ENCODE measurements at regions not wholly inside any gene's neighbourhood (a gene's known extent, or its start where the extent isn't known, plus 50 kb on each side); places are given as distances from the start of the nearest gene placed in this dataset.

DNA sequence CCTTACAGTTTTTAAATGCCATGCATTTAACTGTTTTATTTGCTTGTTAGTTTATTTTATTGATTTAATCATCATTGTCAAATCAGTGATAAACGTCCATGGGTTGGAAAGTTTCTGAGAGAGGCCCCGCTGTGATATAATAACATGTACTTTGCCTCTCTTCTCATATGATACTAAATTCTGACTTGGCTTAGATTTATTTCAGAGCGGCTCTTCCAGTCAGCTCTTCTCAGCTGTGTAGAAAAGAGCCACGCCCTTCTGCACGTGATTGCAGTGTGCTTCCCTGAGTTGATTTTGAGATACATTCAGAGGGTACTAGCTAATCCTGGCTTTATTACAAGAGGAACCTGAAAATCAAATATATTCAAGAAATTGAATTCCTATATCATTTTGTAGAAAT is 218.6 kb downstream of the KCNE4 start:
- TF ChIP-seq, protein P1, sequence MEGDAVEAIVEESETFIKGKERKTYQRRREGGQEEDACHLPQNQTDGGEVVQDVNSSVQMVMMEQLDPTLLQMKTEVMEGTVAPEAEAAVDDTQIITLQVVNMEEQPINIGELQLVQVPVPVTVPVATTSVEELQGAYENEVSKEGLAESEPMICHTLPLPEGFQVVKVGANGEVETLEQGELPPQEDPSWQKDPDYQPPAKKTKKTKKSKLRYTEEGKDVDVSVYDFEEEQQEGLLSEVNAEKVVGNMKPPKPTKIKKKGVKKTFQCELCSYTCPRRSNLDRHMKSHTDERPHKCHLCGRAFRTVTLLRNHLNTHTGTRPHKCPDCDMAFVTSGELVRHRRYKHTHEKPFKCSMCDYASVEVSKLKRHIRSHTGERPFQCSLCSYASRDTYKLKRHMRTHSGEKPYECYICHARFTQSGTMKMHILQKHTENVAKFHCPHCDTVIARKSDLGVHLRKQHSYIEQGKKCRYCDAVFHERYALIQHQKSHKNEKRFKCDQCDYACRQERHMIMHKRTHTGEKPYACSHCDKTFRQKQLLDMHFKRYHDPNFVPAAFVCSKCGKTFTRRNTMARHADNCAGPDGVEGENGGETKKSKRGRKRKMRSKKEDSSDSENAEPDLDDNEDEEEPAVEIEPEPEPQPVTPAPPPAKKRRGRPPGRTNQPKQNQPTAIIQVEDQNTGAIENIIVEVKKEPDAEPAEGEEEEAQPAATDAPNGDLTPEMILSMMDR (conservative IDR thresholded peaks at IDR 0.05): no peak
- TF ChIP-seq ZFX (IDR thresholded peaks at IDR 0.05): no peak

Data from C4-2B (cell line).